Liver (tissue), 8 donors: ENCODE measurements at regions not wholly inside any gene's neighbourhood (a gene's known extent, or its start where the extent isn't known, plus 50 kb on each side); places are given as distances from the start of the nearest gene placed in this dataset.

Source experiments
- DNase-seq: peaks from one replicate; pipeline ENCODE4 v3.0.0-alpha.2; 2017; ENCODE audit warnings: low spot score
- H3K27ac ChIP-seq, 2 donors: one replicate each; pipeline ENCODE4 v1.7.0; 2013; ENCODE audit warnings: inconsistent platforms in 2 of 2, low read length in 2 of 2, control low read depth in 1 of 2, low read depth in 1 of 2, mild to moderate bottlenecking in 1 of 2
- H3K27me3 ChIP-seq, 4 donors: one replicate each; pipeline versions ENCODE4 v1.6.1 to v1.7.0; 2013; ENCODE audit warnings: low read length in 3 of 4, inconsistent platforms in 1 of 4, mild to moderate bottlenecking in 1 of 4, moderate library complexity in 1 of 4; ENCODE audit not compliant: control insufficient read depth in 4 of 4, insufficient read depth in 4 of 4
- H3K36me3 ChIP-seq, 4 donors: one replicate each; pipeline versions ENCODE4 v1.6.1 to v1.7.0; 2013; ENCODE audit warnings: low read length in 3 of 4, mild to moderate bottlenecking in 3 of 4, low read depth in 1 of 4, moderate library complexity in 1 of 4; ENCODE audit not compliant: control insufficient read depth in 4 of 4, insufficient read depth in 3 of 4
- H3K4me1 ChIP-seq, 4 donors: one replicate each; pipeline versions ENCODE4 v1.6.1 to v1.7.0; 2013; ENCODE audit warnings: low read length in 3 of 4, mild to moderate bottlenecking in 3 of 4, moderate library complexity in 1 of 4; ENCODE audit not compliant: control insufficient read depth in 4 of 4, insufficient read depth in 4 of 4
- H3K4me3 ChIP-seq, 3 donors: one replicate each; pipeline versions ENCODE4 v1.6.1 to v1.7.0; 2013; ENCODE audit warnings: low read length in 3 of 3, control low read depth in 1 of 3, low read depth in 1 of 3, mild to moderate bottlenecking in 1 of 3
- H3K9ac ChIP-seq, 2 donors: one replicate each; pipeline ENCODE4 v1.7.0; 2013; ENCODE audit warnings: low read length in 2 of 2, mild to moderate bottlenecking in 2 of 2, moderate library complexity in 2 of 2, control low read depth in 1 of 2, low read depth in 1 of 2
- H3K9me3 ChIP-seq, 4 donors: one replicate each; pipeline versions ENCODE4 v1.6.1 to v1.7.0; 2013; ENCODE audit warnings: low read length in 3 of 4; ENCODE audit not compliant: control insufficient read depth in 4 of 4
- FOXA1 ChIP-seq: IDR thresholded peaks from 2 replicates; pipeline ENCODE4 v1.6.1; 2016; ENCODE audit warnings: antibody characterized with exemption
- FOXA2 ChIP-seq: IDR thresholded peaks from 2 replicates; pipeline ENCODE4 v1.6.1; 2016; ENCODE audit warnings: antibody characterized with exemption
- HNF4A ChIP-seq, 2 donors: conservative IDR thresholded peaks; 2 replicates each; pipeline ENCODE4 v1.6.1; 2016; ENCODE audit warnings: antibody characterized with exemption in 2 of 2, mild to moderate bottlenecking in 2 of 2
- HNF4G ChIP-seq: IDR thresholded peaks from 2 replicates; pipeline ENCODE4 v1.6.1; 2016; ENCODE audit warnings: antibody characterized with exemption
- MAX ChIP-seq: IDR thresholded peaks from 2 replicates; pipeline ENCODE4 v1.6.1; 2016; ENCODE audit warnings: antibody characterized with exemption
- NR2F2 ChIP-seq: IDR thresholded peaks from 2 replicates; pipeline ENCODE4 v1.6.1; 2016; ENCODE audit warnings: antibody characterized with exemption
- RAD21 ChIP-seq, 2 donors: IDR thresholded peaks; 2 replicates each; pipeline ENCODE4 v1.6.1; 2016; ENCODE audit warnings: antibody characterized with exemption in 2 of 2, mild to moderate bottlenecking in 2 of 2
- REST ChIP-seq: IDR thresholded peaks from 2 replicates; pipeline ENCODE4 v1.6.1; 2016; ENCODE audit warnings: antibody characterized with exemption, mild to moderate bottlenecking
- RXRA ChIP-seq, 2 donors: IDR thresholded peaks; 2 replicates each; pipeline ENCODE4 v1.6.1; 2017 to 2018; ENCODE audit warnings: antibody characterized with exemption in 2 of 2, mild to moderate bottlenecking in 1 of 2
- SP1 ChIP-seq: IDR thresholded peaks from 2 replicates; pipeline ENCODE4 v1.6.1; 2018; ENCODE audit warnings: antibody characterized with exemption, mild to moderate bottlenecking
- TAF1 ChIP-seq: conservative IDR thresholded peaks from 2 replicates; pipeline ENCODE4 v1.6.1; 2016; ENCODE audit warnings: antibody characterized with exemption, mild to moderate bottlenecking
- WGBS: extraction: QIAGEN DNeasy Blood & Tissue Kit; methylation state at CpG from one replicate; pipeline ENCODE4 v1.1.7; 2013; 5-methylcytosine and 5-hydroxymethylcytosine counted together
- TF ChIP-seq, protein P1 (sequence below): IDR thresholded peaks from 2 replicates; pipeline ENCODE4 v1.6.1; 2016; ENCODE audit warnings: antibody characterized with exemption
- TF ChIP-seq, protein P2 (sequence below): fragments of 150-350 bp; IDR thresholded peaks from 2 replicates; pipeline ENCODE4 v1.5.1; 2017; ENCODE audit warnings: improper control_type of control experiment, low read depth, low read length; ENCODE audit not compliant: missing input control
- TF ChIP-seq, protein P3 (sequence below): IDR thresholded peaks from 2 replicates; pipeline ENCODE4 v1.6.1; 2016; ENCODE audit warnings: antibody characterized with exemption
- donor health status: healthy.
- donor health status: healthy.
- donor health status: healthy.
- donor health status: healthy.
- donor health status: healthy.

DNA sequence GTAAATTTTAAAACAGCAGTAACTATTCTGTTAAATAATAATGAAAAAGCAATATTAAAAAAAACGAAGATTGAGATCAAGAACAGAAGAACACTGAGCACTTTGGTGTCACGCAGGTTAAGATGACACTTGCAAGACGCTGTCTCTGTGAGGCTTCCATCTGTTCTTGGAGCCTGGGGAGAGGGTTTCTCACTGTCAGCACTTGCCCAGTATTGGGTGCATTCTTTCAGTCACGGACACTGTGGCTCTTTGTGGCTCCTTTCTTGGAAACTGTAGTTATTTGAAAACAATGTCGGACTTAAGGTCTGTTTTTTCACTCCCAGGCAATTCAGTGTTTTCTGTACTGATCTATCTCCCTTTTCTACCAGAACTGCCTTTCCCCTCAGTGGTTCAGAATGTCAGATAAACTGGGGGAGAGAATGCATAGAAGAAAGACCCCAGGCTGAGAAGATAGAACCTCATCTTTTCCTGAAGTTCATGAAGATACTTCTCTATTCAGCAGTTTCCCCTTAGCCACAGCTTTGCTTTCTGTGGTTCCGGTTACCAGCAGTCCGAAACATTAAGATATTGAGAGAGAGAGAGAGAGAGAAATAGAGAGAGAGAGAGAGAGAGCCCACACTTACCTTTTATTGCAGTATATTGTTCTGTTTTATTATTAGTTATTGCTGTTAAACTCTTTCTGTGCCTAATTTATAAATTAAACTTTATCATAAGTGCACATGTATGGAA, 283.3 kb downstream of the DCDC2C start:
- Histone ChIP-seq H3K4me1 (peaks cover 0 to 1% (median 0%) of the 10 kb centered on the region in 4 donors), H3K4me3 (no peak overlapping the region), H3K9ac (no peak overlapping the region), H3K27ac (no peak overlapping the region), H3K9me3 (peaks cover 0 to 6% (median 2%) of the 10 kb centered on the region in 4 donors), H3K27me3 (peaks cover 0 to 3% (median 0%) of the 10 kb centered on the region in 4 donors), H3K36me3 (no peaks in the 10 kb centered on the region)
- WGBS: 59% methylated on average over 7 of the region's 7 CpGs
- DNase-seq: no peak
- TF ChIP-seq NR2F2 (no peak), HNF4G (no peak), REST (no peak), FOXA2 (no peak), MAX (no peak), SP1 (no peak), HNF4A (conservative IDR thresholded peaks at IDR 0.05) (no peak), RXRA (IDR thresholded peaks at IDR 0.05) (no peak), RAD21 (IDR thresholded peaks at IDR 0.05) (no peak), FOXA1 (no peak), TAF1 (no peak)
- TF ChIP-seq, protein P1, sequence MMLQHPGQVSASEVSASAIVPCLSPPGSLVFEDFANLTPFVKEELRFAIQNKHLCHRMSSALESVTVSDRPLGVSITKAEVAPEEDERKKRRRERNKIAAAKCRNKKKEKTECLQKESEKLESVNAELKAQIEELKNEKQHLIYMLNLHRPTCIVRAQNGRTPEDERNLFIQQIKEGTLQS: no peak
- TF ChIP-seq, protein P2, sequence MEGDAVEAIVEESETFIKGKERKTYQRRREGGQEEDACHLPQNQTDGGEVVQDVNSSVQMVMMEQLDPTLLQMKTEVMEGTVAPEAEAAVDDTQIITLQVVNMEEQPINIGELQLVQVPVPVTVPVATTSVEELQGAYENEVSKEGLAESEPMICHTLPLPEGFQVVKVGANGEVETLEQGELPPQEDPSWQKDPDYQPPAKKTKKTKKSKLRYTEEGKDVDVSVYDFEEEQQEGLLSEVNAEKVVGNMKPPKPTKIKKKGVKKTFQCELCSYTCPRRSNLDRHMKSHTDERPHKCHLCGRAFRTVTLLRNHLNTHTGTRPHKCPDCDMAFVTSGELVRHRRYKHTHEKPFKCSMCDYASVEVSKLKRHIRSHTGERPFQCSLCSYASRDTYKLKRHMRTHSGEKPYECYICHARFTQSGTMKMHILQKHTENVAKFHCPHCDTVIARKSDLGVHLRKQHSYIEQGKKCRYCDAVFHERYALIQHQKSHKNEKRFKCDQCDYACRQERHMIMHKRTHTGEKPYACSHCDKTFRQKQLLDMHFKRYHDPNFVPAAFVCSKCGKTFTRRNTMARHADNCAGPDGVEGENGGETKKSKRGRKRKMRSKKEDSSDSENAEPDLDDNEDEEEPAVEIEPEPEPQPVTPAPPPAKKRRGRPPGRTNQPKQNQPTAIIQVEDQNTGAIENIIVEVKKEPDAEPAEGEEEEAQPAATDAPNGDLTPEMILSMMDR: no peak

- Histone ChIP-seq H3K4me3 (no peak overlapping the region), H3K27ac (no peak overlapping the region), H3K9ac (no peak overlapping the region), H3K27me3 (peaks cover 0 to 5% (median 1%) of the 10 kb centered on the region in 4 donors), H3K9me3 (no peaks in the 10 kb centered on the region), H3K36me3 (no peaks in the 10 kb centered on the region), H3K4me1 (no peaks in the 10 kb centered on the region)
- no peak for DNase-seq
- TF ChIP-seq, protein P1: no peak
- no peak for TF ChIP-seq HNF4A (conservative IDR thresholded peaks at IDR 0.05)
- no peak for TF ChIP-seq REST
- TF ChIP-seq NR2F2: no peak
- TF ChIP-seq, protein P3, sequence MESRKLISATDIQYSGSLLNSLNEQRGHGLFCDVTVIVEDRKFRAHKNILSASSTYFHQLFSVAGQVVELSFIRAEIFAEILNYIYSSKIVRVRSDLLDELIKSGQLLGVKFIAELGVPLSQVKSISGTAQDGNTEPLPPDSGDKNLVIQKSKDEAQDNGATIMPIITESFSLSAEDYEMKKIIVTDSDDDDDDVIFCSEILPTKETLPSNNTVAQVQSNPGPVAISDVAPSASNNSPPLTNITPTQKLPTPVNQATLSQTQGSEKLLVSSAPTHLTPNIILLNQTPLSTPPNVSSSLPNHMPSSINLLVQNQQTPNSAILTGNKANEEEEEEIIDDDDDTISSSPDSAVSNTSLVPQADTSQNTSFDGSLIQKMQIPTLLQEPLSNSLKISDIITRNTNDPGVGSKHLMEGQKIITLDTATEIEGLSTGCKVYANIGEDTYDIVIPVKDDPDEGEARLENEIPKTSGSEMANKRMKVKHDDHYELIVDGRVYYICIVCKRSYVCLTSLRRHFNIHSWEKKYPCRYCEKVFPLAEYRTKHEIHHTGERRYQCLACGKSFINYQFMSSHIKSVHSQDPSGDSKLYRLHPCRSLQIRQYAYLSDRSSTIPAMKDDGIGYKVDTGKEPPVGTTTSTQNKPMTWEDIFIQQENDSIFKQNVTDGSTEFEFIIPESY: no peak
- no peak for TF ChIP-seq SP1
- no peak for TF ChIP-seq FOXA1
- TF ChIP-seq HNF4G: no peak
- no peak for TF ChIP-seq FOXA2
- 72% methylated on average over 22 of the region's 22 CpGs for WGBS
These were observed 299.5 kb downstream of the DCDC2C start for GRCh38 chr2:4002841-4003403.
